ENCODE measurements at regions not wholly inside any gene's neighbourhood (a gene's known extent, or its start where the extent isn't known, plus 50 kb on each side); places are given as distances from the start of the nearest gene placed in this dataset.

DNA sequence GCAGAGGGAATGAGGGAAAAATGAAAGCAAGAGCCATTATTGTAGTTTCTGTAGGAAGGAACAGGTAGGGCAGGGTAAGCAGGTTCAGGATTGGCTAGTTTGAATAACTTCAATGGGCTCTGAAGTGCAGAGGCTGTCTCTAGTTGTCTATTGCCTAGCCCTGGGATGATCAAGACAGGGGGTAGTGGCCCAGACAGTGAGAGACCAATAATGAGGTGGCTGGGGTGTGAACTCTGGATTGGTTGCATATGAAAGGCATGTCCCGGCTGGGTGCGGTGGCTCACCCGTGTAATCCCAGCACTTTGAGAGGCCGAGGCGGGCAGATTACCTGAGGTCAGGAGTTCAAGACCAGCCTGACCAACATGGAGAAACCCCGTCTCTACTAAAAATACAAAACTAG is 67.5 kb upstream of the SLC38A11 start:
- H3K4me1 Mint-ChIP-seq (ENCODE audit: low read depth, unreplicated experiment) = no peaks in the 10 kb centered on the region
- TF ChIP-seq, protein P1, sequence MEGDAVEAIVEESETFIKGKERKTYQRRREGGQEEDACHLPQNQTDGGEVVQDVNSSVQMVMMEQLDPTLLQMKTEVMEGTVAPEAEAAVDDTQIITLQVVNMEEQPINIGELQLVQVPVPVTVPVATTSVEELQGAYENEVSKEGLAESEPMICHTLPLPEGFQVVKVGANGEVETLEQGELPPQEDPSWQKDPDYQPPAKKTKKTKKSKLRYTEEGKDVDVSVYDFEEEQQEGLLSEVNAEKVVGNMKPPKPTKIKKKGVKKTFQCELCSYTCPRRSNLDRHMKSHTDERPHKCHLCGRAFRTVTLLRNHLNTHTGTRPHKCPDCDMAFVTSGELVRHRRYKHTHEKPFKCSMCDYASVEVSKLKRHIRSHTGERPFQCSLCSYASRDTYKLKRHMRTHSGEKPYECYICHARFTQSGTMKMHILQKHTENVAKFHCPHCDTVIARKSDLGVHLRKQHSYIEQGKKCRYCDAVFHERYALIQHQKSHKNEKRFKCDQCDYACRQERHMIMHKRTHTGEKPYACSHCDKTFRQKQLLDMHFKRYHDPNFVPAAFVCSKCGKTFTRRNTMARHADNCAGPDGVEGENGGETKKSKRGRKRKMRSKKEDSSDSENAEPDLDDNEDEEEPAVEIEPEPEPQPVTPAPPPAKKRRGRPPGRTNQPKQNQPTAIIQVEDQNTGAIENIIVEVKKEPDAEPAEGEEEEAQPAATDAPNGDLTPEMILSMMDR (IDR thresholded peaks at IDR 0.05; ENCODE audit: insufficient read depth in 1 of 2, low read depth in 1 of 2, low read length in 1 of 2, severe bottlenecking in 1 of 2, unreplicated experiment in 1 of 2) = no peak
- Histone ChIP-seq H3K9me3 (no peaks in the 10 kb centered on the region), H3K4me3 (ENCODE audit: low read depth, low read length) (no peak overlapping the region), H3K27me3 (replicated peaks; ENCODE audit: control insufficient read depth, insufficient read depth, low read length) (no peaks in the 10 kb centered on the region), H3K4me1 (no peaks in the 10 kb centered on the region), H3K36me3 (ENCODE audit: control insufficient read depth, insufficient read depth, low read length) (no peaks in the 10 kb centered on the region)
- peaks cover 10% of the 10 kb centered on the region for H3K9me3 Mint-ChIP-seq (ENCODE audit: unreplicated experiment)
- no TSS peak for BruUV-seq (replicated peaks)
- intact Hi-C loops (cut with micrococcal nuclease; ENCODE audit: unreplicated experiment) = no loop called here
- no peak overlapping the region for H3K27ac Mint-ChIP-seq (ENCODE audit: unreplicated experiment)
- H3K27me3 Mint-ChIP-seq (ENCODE audit: insufficient read depth, unreplicated experiment) = peaks cover 8% of the 10 kb centered on the region
- no peaks in the 10 kb centered on the region for H3K36me3 Mint-ChIP-seq (ENCODE audit: insufficient read depth, unreplicated experiment)
- DNase-seq = no peak
- CTCF ChIA-PET = no interaction called here
- H3K4me3 Mint-ChIP-seq (ENCODE audit: unreplicated experiment) = no peak overlapping the region
- POLR2A ChIA-PET = no interaction called here

DNA sequence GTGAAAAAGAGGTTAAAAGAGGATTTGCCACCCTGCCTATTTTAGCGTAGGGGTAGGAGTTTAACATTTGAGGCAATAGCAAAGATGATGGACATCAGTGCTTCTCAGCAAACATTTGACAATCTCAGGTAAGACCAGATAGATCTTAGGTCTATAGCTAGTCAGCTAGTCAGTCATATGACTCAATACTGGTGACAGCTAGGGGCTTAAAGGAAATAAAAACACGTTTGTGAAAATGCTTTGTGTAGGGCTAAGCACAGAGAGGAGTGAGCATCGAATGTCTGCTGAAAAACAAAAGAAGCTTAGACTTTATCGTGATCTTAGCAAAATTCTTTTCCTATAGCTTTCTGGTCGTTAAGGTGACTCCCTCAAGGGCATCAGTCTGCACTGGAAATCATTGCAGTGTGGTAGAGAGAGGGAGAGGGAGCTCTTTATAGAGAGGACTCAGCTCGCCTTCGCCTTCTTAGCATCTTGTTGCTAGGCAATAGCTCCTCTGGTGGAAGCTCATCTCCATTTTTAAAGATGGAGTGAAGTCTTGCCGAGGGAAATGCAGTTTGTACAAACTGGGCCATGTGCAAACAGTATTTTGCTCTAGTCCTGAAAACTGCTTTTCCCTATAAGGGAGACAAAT is 62.8 kb upstream of the SLC38A11 start:
- 0 out of 2 replicates have a peak, but pooled peaks cover 3% of the 10 kb centered on the region for H3K4me1 ChIP-seq
- H3K4me1 Mint-ChIP-seq (ENCODE audit: low read depth, unreplicated experiment) = no peaks in the 10 kb centered on the region
- peaks cover 10% of the 10 kb centered on the region for H3K9me3 Mint-ChIP-seq (ENCODE audit: unreplicated experiment)
- peaks cover 7% of the 10 kb centered on the region for H3K27me3 Mint-ChIP-seq (ENCODE audit: insufficient read depth, unreplicated experiment)
- H3K4me3 ChIP-seq (ENCODE audit: low read depth, low read length) = no peak overlapping the region
- no peak overlapping the region for H3K4me3 Mint-ChIP-seq (ENCODE audit: unreplicated experiment)
- TF ChIP-seq, protein P1 (IDR thresholded peaks at IDR 0.05; ENCODE audit: insufficient read depth in 1 of 2, low read depth in 1 of 2, low read length in 1 of 2, severe bottlenecking in 1 of 2, unreplicated experiment in 1 of 2) = no peak
- H3K36me3 ChIP-seq (ENCODE audit: control insufficient read depth, insufficient read depth, low read length) = no peaks in the 10 kb centered on the region
- no peak for DNase-seq
- ChIA-PET POLR2A (no interaction called here), CTCF (interaction anchor here (0.7 to 2.9 kb wide), 2 partner anchors 186 to 192 kb away, joined by 3 to 74 read pairs; partner anchors contain the start of gene SCN3A)
- intact Hi-C loops (cut with micrococcal nuclease; ENCODE audit: unreplicated experiment) = loop anchor here (2.0 to 5.0 kb wide), 5 partner anchors 49 to 289 kb away; no protein-coding TSS in a partner anchor
- H3K9me3 ChIP-seq = no peaks in the 10 kb centered on the region
- no peaks in the 10 kb centered on the region for H3K36me3 Mint-ChIP-seq (ENCODE audit: insufficient read depth, unreplicated experiment)
- BruUV-seq (replicated peaks) = no TSS peak
- no peak overlapping the region for H3K27ac Mint-ChIP-seq (ENCODE audit: unreplicated experiment)
- H3K27me3 ChIP-seq (replicated peaks; ENCODE audit: control insufficient read depth, insufficient read depth, low read length) = no peaks in the 10 kb centered on the region

DNA sequence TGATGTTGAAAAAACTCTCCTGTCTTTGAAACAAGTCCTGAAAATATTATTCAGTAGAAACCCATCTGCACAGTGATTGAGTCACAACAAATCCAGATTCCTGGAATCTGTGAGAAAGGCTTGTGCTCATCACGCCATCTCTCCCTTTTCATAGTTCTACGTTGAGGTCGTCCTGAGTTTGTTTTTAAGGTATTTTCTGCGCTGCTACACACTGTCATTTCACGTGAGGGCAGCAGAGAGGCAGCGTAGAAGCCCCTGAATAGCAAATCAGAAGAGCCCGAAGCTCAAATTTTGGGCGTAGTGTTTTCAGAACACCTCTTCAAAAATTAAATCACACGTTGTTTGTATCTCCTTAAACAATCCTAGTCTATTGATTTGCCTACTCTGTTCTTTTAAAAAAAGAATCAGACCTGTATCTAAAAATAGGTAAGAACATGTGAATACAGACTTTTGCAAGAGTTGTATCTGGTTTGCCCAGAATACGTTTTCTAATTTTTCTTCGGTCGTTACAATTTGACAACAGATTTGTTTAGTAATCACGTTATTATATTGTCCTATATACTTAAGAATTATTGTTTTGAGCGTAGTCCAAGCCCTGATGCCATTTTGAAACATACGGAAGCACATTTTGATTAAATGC is 61.6 kb upstream of the SLC38A11 start:
- BruUV-seq (replicated peaks) = no TSS peak
- no peak overlapping the region for H3K4me3 Mint-ChIP-seq (ENCODE audit: unreplicated experiment)
- Histone ChIP-seq H3K36me3 (ENCODE audit: control insufficient read depth, insufficient read depth, low read length) (no peaks in the 10 kb centered on the region), H3K27me3 (replicated peaks; ENCODE audit: control insufficient read depth, insufficient read depth, low read length) (no peaks in the 10 kb centered on the region), H3K4me1 (0 out of 2 replicates have a peak, but pooled peaks cover 3% of the 10 kb centered on the region), H3K9me3 (no peaks in the 10 kb centered on the region), H3K4me3 (ENCODE audit: low read depth, low read length) (no peak overlapping the region)
- no peak overlapping the region for H3K27ac Mint-ChIP-seq (ENCODE audit: unreplicated experiment)
- intact Hi-C loops (cut with micrococcal nuclease; ENCODE audit: unreplicated experiment) = loop anchor here (2.0 to 5.0 kb wide), 5 partner anchors 50 to 290 kb away; no protein-coding TSS in a partner anchor
- H3K27me3 Mint-ChIP-seq (ENCODE audit: insufficient read depth, unreplicated experiment) = peaks cover 5% of the 10 kb centered on the region
- TF ChIP-seq, protein P1 (IDR thresholded peaks at IDR 0.05; ENCODE audit: insufficient read depth in 1 of 2, low read depth in 1 of 2, low read length in 1 of 2, severe bottlenecking in 1 of 2, unreplicated experiment in 1 of 2) = peak; percentile 78 to 86
- H3K36me3 Mint-ChIP-seq (ENCODE audit: insufficient read depth, unreplicated experiment) = no peaks in the 10 kb centered on the region
- ChIA-PET CTCF (interaction anchor here (0.5 to 2.9 kb wide), 7 partner anchors 14 to 193 kb away, joined by 3 to 74 read pairs (median 6); partner anchors contain the start of gene SCN3A), POLR2A (no interaction called here)
- H3K4me1 Mint-ChIP-seq (ENCODE audit: low read depth, unreplicated experiment) = no peaks in the 10 kb centered on the region
- peaks cover 10% of the 10 kb centered on the region for H3K9me3 Mint-ChIP-seq (ENCODE audit: unreplicated experiment)
- DNase-seq = peak in 1 of 2 experiments; percentile 42

All from Caco-2 (cell line).